ENCODE measurements at regions not wholly inside any gene's neighbourhood (a gene's known extent, or its start where the extent isn't known, plus 50 kb on each side); places are given as distances from the start of the nearest gene placed in this dataset.

- no peak for DNase-seq
Observed at GRCh38 chr19:31567776-31568175, 218.5 kb upstream of the TSHZ3 start.

DNA sequence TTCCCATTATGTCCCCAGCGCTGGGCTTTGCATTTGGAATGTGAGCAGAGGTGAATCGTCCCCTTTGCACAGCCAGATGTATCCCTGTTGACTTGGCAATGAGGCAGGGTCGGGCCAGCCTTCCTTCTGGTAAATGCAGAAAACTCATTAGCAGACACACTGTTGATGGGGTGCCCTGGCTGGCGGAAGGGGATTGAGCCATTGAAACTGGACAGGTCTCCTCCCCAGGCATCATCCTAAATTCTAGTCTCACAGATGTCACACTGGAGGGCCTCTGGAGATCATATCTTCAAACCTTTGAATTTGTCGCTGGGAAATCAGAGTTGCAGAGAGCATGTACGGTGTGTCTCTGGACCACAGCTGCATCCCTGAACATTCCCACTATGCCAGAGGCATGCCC is 219.5 kb upstream of the TSHZ3 start:
- no peak for DNase-seq

DNA sequence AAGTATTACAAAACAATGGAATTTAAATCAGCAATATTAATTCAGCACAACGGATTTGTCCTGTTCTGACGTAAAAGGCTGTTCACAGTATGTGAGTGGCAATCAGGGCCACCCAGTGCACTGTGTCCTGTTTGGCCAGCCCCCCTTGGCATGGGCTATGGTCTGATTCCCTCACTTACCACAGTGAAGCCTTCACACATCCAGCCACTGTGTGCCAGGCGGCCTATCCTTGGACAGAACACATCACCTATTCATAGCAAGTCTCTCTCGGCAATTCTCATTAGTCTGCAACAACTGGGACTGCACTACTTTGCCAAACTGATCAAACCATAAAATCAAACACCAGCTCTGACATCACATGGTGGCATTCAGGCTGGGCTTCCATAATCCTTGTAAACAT is 221.5 kb upstream of the TSHZ3 start:
- no peak for DNase-seq

GRCh38 chr19:31572102-31572975 is 223.1 kb upstream of the TSHZ3 start:
- no peak for DNase-seq

DNA sequence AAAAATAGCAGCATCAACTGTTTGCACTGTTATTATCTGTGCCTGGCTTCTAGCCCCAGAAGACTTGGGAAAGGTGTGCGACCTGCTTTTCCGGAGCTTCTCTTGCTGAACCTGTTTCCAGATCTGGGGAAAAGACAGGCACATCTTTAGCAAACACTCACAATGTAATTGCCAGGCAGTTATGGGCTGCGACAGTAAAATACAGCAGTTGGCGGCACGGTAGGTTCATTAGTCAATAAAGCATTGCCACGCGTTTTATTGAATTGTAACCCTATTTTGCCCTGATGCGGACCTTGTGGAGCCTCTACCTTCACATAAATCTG is 223.7 kb upstream of the TSHZ3 start:
- DNase-seq = no peak

- no peak for DNase-seq
Observed at GRCh38 chr19:31574251-31574973, 225.2 kb upstream of the TSHZ3 start.

DNA sequence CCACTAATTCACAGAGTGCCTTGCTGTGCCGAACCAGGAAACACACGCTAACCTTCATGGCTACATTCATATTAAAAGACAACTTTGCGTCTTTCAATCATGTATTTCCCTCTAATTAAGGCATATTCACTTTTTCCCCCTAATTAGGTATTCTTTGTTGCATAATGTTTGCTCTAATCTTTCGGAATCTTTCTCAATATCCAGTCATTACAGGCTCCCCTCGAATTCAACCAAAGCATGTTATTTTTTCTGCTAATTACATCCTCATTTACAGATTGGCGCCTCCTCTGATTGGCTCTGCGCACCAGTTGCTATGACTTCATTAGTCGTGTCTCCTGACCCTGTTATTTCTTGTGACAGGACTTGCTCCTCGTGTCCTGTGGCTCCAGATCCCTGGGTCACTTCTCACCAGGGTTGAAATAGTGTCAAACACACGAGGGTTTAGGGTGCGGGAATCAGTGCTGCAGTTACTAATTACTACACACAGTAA is 226.7 kb upstream of the TSHZ3 start:
- DNase-seq = no peak

- no peak for DNase-seq
Observed at GRCh38 chr19:31578326-31578725, 229.1 kb upstream of the TSHZ3 start.

GRCh38 chr19:31583148-31583547 is 233.9 kb upstream of the TSHZ3 start:
- DNase-seq = no peak

DNA sequence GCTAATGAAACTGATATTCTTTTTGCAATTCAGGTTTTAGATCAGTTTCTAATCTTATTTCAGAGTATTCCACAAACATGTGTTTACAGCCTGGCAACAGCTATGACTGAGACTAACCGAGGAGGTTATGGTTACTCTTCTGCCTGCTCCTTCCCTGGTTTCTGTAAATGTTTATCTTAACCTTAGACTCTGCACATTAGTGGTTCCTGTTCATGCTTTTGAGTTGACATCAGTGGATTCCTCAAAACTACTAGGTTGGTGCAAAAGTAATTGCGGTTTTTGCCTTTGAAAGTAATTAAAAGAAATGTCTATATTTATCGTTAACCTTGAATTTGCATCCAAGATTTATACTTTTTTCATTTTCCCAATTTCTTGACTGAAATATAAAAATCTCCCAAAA is 237.0 kb upstream of the TSHZ3 start:
- no peak for DNase-seq

DNA sequence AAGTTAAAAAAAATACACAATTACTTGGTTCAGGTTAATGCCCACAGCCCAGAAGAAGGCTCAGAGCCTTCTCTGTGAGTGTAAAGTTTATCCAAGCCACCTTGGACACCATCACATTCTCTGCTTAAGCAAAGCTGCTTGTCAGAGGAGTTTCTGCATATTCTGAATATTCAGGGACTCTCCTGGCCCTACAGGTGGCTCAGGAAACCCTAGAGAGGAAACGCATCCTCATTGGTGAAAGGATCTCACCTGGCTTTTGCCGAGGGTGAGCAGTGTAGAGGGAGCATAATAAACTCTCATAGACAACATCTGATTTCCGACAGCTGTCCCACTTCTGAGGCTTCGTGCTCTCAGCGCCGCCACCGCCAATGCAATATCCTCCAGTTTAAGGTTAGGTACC is 239.9 kb upstream of the TSHZ3 start:
- DNase-seq = no peak

GRCh38 chr19:31591258-31591657 is 242.0 kb upstream of the TSHZ3 start:
- DNase-seq = no peak

GRCh38 chr19:31592456-31592855 is 243.2 kb upstream of the TSHZ3 start:
- no peak for DNase-seq

GRCh38 chr19:31594701-31595100 is 245.5 kb upstream of the TSHZ3 start:
- DNase-seq = no peak

DNA sequence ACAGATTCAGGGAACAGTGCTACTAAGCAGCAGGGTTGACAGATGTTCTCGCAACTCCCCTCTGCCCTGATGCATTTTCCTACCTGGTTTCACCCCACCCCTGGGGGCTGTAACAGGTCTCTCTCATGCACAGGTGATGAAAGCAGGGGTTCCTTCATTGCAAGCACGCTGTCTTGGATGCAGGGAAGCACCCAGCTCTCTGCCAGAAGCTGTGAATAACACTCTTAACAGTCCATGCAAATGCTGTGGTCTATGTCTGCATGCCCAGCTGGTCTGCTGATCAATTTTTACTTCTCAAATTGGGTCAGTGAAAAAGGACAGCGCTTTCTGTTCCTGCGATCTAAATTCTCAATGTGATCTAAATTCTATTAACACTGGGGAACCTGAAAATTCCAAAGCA is 246.3 kb upstream of the TSHZ3 start:
- no peak for DNase-seq

- DNase-seq = no peak
Observed at GRCh38 chr19:31596751-31597150, 247.5 kb upstream of the TSHZ3 start.

DNA sequence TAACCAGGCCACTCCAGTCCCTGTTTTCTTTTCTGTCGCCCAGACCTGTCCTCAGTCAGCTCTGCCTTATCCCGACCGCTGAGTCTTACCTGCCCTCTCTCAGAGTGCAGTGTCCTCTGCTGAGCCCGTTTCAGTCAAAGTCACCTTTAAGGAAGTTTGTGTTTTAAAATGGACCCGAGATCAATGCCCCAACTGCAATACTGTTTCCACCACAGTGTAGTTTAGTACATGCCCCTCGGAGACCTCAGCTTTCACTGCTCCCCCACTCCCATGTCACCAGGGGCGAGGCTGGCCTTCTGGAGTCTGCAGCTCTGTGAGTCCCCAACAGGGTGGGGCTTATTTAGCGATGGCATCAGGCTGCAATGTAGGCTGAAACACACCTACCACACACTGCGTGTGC is 248.4 kb upstream of the TSHZ3 start:
- DNase-seq = no peak

DNA sequence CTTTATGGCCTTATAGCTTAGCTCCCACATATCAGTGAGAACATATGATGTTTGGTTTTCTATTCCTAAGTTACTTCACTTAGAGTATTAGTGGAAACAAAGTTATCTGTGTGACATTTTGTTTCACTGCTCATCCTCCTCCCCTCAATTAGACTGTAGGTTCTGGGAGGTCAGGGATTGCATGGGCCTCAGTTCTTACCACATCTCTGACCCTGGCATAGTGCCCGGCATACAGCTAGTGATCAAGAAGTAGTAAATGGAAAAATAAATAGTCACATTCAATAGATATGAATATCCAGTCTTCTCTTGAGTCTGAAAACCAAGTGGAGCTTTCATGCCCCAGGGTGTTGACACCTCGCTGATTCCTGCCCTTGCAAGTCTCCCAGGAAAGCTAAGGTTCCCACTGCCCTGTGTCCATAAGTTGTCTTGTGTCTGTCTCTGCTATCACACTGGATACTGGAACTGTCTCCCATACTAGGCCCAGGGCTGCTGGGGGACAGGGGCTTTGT is 249.5 kb upstream of the TSHZ3 start:
- DNase-seq = no peak

GRCh38 chr19:31600731-31601295 is 251.6 kb upstream of the TSHZ3 start:
- no peak for DNase-seq

DNA sequence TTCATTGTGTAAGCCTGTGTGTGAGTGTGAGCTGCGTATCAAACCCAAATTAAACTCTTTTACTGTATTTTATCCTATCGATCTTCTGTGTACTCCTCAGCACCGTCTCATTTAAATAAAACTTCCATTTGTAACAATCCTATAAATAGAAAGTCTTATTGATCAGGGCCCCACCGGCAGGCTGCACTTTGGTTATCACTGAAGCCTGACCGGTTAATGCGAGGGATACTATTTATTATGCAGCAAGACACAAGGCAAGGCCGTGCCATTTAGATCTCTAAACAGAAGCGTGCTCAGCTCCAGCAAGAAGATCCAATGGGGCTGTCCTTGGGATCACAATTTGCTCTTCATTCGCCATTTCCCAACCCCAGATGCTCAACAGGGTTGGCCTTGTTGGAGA is 252.6 kb upstream of the TSHZ3 start:
- no peak for DNase-seq

- DNase-seq = no peak
Observed at GRCh38 chr19:31602548-31602947, 253.3 kb upstream of the TSHZ3 start.

GRCh38 chr19:31604493-31605040 is 255.3 kb upstream of the TSHZ3 start:
- DNase-seq = no peak

DNA sequence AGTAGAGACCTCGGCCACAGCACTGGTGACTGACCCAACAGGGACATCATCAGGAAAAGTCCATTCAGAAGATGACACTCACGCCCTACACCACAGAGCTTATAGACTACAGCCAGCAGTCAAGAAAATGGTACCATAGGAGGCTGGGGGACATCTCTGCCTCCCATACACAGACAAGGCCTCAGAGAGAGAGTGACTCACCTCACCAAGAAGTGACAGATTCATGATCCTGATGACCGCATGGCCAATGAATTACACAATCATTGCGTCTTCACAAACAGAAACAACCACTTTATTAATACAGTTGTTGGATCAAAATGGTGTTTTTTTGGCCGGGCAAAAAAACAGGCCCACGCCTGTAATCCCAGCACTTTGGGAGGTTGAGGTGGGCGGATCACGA is 260.8 kb upstream of the TSHZ3 start:
- no peak for DNase-seq

Measured in activated CD4-positive, alpha-beta T cell treated with anti-CD3 and anti-CD28 coated beads, Interleukin-2, amount 50 U/mL, for 1 hour (primary cell).